ENCODE measurements at regions not wholly inside any gene's neighbourhood (a gene's known extent, or its start where the extent isn't known, plus 50 kb on each side); places are given as distances from the start of the nearest gene placed in this dataset.
A peak's percentile ranks its signal among the peaks of the same experiment; 100 is the strongest.

- Mint-ChIP-seq H3K9me3 (no peaks in the 10 kb centered on the region), H3K36me3 (no peaks in the 10 kb centered on the region), H3K27me3 (ENCODE audit: low read depth in 2 of 2) (peaks cover 0 to under 1% of the 10 kb centered on the region in 2 donors), H3K27ac (peak overlapping the region in 1 of 2 donors; percentile 47), H3K4me1 (peaks cover 16 to 19% of the 10 kb centered on the region in 2 donors), H3K4me3 (no peak overlapping the region)
- no peak for ATAC-seq
- intact Hi-C loops (cut with micrococcal nuclease), result no loop called here
- no peaks in the 10 kb centered on the region for H3K36me3 ChIP-seq (ENCODE audit: control insufficient read depth, insufficient read depth, low read length)
- no peak for TF ChIP-seq CTCF (IDR thresholded peaks at IDR 0.05)
- H3K27me3 ChIP-seq (ENCODE audit: control insufficient read depth, insufficient read depth, low read length), result no peaks in the 10 kb centered on the region
- no peak overlapping the region for H3K27ac ChIP-seq (ENCODE audit: low read length)
- peaks cover 5% of the 10 kb centered on the region for H3K4me1 ChIP-seq (ENCODE audit: control insufficient read depth, insufficient read depth, low read length)
- H3K9me3 ChIP-seq (ENCODE audit: control insufficient read depth, insufficient read depth, low read length), result no peaks in the 10 kb centered on the region
- WGBS (ENCODE audit: insufficient coverage), result 81% methylated on average over 11 of the region's 11 CpGs
- H3K4me3 ChIP-seq (ENCODE audit: low read length), result no peak overlapping the region
- DNase-seq, result no peak
Observed at GRCh38 chr20:24785141-24786110, 163.6 kb upstream of the CST7 start.

DNA sequence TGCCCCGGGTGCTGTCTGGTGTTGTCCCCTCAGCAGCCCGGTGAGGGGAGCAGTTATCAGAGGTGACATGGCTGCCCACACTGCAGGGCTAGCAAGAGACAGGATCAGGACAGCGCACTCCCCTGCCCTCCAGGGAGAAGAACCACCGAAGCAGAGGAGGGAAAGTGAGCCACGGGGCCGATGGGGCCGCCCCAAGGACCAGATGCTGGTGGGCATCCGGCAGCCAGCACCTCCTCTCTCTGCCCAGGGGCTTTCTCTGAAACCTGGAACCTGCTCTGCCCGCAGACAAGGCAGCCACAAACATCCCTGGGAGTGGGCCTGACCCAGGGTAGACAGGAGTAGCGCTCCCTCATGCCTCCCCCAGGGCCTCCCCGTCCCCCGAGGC, 163.0 kb upstream of the CST7 start:
- TF ChIP-seq CTCF (IDR thresholded peaks at IDR 0.05), result no peak
- no peak overlapping the region for H3K27ac Mint-ChIP-seq
- Histone ChIP-seq H3K27ac (ENCODE audit: low read length) (no peak overlapping the region), H3K4me1 (ENCODE audit: control insufficient read depth, insufficient read depth, low read length) (peaks cover 5% of the 10 kb centered on the region), H3K36me3 (ENCODE audit: control insufficient read depth, insufficient read depth, low read length) (no peaks in the 10 kb centered on the region), H3K4me3 (ENCODE audit: low read length) (no peak overlapping the region), H3K27me3 (ENCODE audit: control insufficient read depth, insufficient read depth, low read length) (no peaks in the 10 kb centered on the region), H3K9me3 (ENCODE audit: control insufficient read depth, insufficient read depth, low read length) (no peaks in the 10 kb centered on the region)
- H3K4me3 Mint-ChIP-seq, result no peak overlapping the region
- H3K36me3 Mint-ChIP-seq, result no peaks in the 10 kb centered on the region
- peaks cover 16 to 19% of the 10 kb centered on the region in 2 donors for H3K4me1 Mint-ChIP-seq
- DNase-seq (no peak), ATAC-seq (no peak)
- WGBS (ENCODE audit: insufficient coverage), result 86% methylated on average over 12 of the region's 12 CpGs
- H3K27me3 Mint-ChIP-seq (ENCODE audit: low read depth in 2 of 2), result no peaks in the 10 kb centered on the region
- no peaks in the 10 kb centered on the region for H3K9me3 Mint-ChIP-seq
- intact Hi-C loops (cut with micrococcal nuclease), result no loop called here

DNA sequence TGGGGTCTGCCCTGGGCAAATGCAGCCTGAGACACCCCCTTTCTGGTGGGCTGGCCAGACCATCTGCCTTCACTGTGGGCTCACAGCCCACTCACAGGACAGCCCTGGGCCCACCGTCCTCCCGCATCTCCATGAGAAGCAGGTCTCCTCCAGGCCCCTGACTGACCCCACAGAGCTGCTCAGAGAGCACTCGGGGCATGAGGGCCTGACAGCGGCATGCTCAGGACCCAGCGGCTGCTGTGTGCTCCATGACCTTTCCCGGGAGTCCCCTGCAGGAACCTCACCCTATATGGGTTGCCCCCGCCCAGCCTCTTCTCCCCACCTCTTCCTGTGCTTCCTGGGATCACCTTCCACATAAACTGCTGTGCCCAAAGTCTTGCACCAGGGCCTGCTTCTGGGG, 162.4 kb upstream of the CST7 start:
- intact Hi-C loops (cut with micrococcal nuclease), result no loop called here
- no peak overlapping the region for H3K4me3 Mint-ChIP-seq

More for the DNA sequence above, 162.4 kb upstream of the CST7 start:
- H3K4me3 ChIP-seq (ENCODE audit: low read length), result no peak overlapping the region
- Mint-ChIP-seq H3K27ac (no peak overlapping the region), H3K36me3 (no peaks in the 10 kb centered on the region), H3K9me3 (no peaks in the 10 kb centered on the region), H3K27me3 (ENCODE audit: low read depth in 2 of 2) (no peaks in the 10 kb centered on the region), H3K4me1 (peaks cover 19% of the 10 kb centered on the region in 2 donors)
- peaks cover 5% of the 10 kb centered on the region for H3K4me1 ChIP-seq (ENCODE audit: control insufficient read depth, insufficient read depth, low read length)
- no peaks in the 10 kb centered on the region for H3K27me3 ChIP-seq (ENCODE audit: control insufficient read depth, insufficient read depth, low read length)
- DNase-seq, result no peak
- no peak for TF ChIP-seq CTCF (IDR thresholded peaks at IDR 0.05)
- H3K9me3 ChIP-seq (ENCODE audit: control insufficient read depth, insufficient read depth, low read length), result no peaks in the 10 kb centered on the region
- WGBS (ENCODE audit: insufficient coverage), result 95% methylated on average over 7 of the region's 7 CpGs
- H3K36me3 ChIP-seq (ENCODE audit: control insufficient read depth, insufficient read depth, low read length), result no peaks in the 10 kb centered on the region
- no peak overlapping the region for H3K27ac ChIP-seq (ENCODE audit: low read length)
- ATAC-seq, result no peak
